HCT116 (cell line): ENCODE measurements at regions not wholly inside any gene's neighbourhood (a gene's known extent, or its start where the extent isn't known, plus 50 kb on each side); places are given as distances from the start of the nearest gene placed in this dataset.

ENCODE experiments used
- ATAC-seq: fragments of 200-7000 bp; cut with Tn5 transposase; 2 replicates; pipeline ENCODE4 v1.9.1; 2020; ENCODE audit warnings: mild to moderate bottlenecking, moderate library complexity
- BruUV-seq: library from RNA; stranded (reverse); fragments of 400-500 nt; replicated peaks from 2 replicates; lab custom pipeline; 2021; lab: Mats Ljungman, UMichigan
- CTCF ChIA-PET: fragments of 300-600 bp; sonication (Branson Sonifier 250); formaldehyde crosslinking; loops from one replicate; lab custom pipeline; 2021; ENCODE audit warnings: antibody characterized with exemption; lab: Charles Lee
- POLR2A ChIA-PET: fragments of 300-600, 350-600 bp; sonication (Branson Sonifier 250); formaldehyde crosslinking; loops from one replicate; lab custom pipeline; 2021; ENCODE audit warnings: antibody characterized with exemption; lab: Charles Lee
- RAD21 ChIA-PET, 2 experiments: fragments of 300-600 bp; sonication (Branson Sonifier 250); formaldehyde crosslinking; loops; one replicate each; lab custom pipeline; 2023; ENCODE audit warnings: low total read pairs in 2 of 2; ENCODE audit not compliant: uncharacterized antibody in 2 of 2, unreplicated experiment in 2 of 2, low non-redundant PET in 1 of 2; lab: Charles Lee
- DNase-seq: peaks from one replicate; pipeline ENCODE4 v3.0.0-alpha.2; 2010; ENCODE audit warnings: low read depth, low spot score
- H2AFZ ChIP-seq: fragments of 200-600 bp; shearing (Covaris generic), sonication (generic); 2 replicates; pipeline ENCODE4 v1.6.1; 2017; ENCODE audit warnings: low read depth, mixed run types, mixed read lengths, antibody characterized with exemption, low read length; ENCODE audit not compliant: poor library complexity, severe bottlenecking
- H3K27ac ChIP-seq: 2 replicates; pipeline ENCODE4 v1.5.1; 2012; ENCODE audit warnings: low read depth, low read length
- H3K27me3 ChIP-seq: fragments of 200-600 bp; sonication (generic); 2 replicates; pipeline ENCODE4 v1.6.1; 2016; ENCODE audit warnings: mixed run types, low read length, mixed read lengths; ENCODE audit not compliant: insufficient read depth
- H3K36me3 ChIP-seq, 2 experiments: fragments of 200-500 bp in 1 of 2; fragments of 200-600 bp in 1 of 2; sonication (Bioruptor generic) in 1 of 2; sonication (generic) in 1 of 2; 2 replicates each; pipeline versions ENCODE4 v1.5.1 to v1.6.1; 2014 to 2016; ENCODE audit warnings: low read length in 2 of 2, inconsistent platforms in 1 of 2, mixed read lengths in 1 of 2, mixed run types in 1 of 2; ENCODE audit not compliant: insufficient read depth in 2 of 2, control insufficient read depth in 1 of 2
- H3K4me1 ChIP-seq, 2 experiments: fragments of 200-600 bp in 1 of 2; sonication (generic) in 1 of 2; 2 replicates each; pipeline versions ENCODE4 v1.5.1 to v1.6.1; 2012 to 2017; ENCODE audit warnings: low read length in 2 of 2, inconsistent platforms in 1 of 2, mild to moderate bottlenecking in 1 of 2, mixed read lengths in 1 of 2, mixed run types in 1 of 2, moderate library complexity in 1 of 2; ENCODE audit not compliant: insufficient read depth in 2 of 2, control insufficient read depth in 1 of 2
- H3K4me2 ChIP-seq: fragments of 200-600 bp; sonication (generic); 2 replicates; pipeline ENCODE4 v1.6.1; 2017; ENCODE audit warnings: mixed run types, low read length, mixed read lengths
- H3K4me3 ChIP-seq, 2 experiments: fragments of 200-600 bp in 1 of 2; sonication (generic) in 1 of 2; replicated peaks in 1 of 2; 2 replicates each; pipeline ENCODE4 v1.5.1; 2011 to 2016; ENCODE audit warnings: low read length in 2 of 2, control low read depth in 1 of 2, low read depth in 1 of 2, mild to moderate bottlenecking in 1 of 2, mixed read lengths in 1 of 2, mixed run types in 1 of 2
- H3K79me2 ChIP-seq: fragments of 200-600 bp; sonication (generic); 2 replicates; pipeline ENCODE4 v1.6.1; 2017; ENCODE audit warnings: mild to moderate bottlenecking, mixed run types, low read length, moderate library complexity, mixed read lengths; ENCODE audit not compliant: insufficient read depth
- H3K9ac ChIP-seq: fragments of 200-600 bp; sonication (generic); 2 replicates; pipeline ENCODE4 v1.6.1; 2016; ENCODE audit warnings: low read length, mixed read lengths
- H3K9me2 ChIP-seq: fragments of 200-600 bp; sonication (generic), shearing (Covaris generic); 2 replicates; pipeline ENCODE4 v1.6.1; 2017; ENCODE audit warnings: mixed run types, mild to moderate bottlenecking, moderate library complexity; ENCODE audit not compliant: insufficient read depth
- H3K9me3 ChIP-seq, 2 experiments: fragments of 200-500 bp in 1 of 2; fragments of 200-600 bp in 1 of 2; sonication (Bioruptor generic) in 1 of 2; sonication (generic) in 1 of 2; 2 replicates each; pipeline ENCODE4 v1.6.1; 2014 to 2017; ENCODE audit warnings: low read length in 2 of 2, mixed read lengths in 2 of 2, inconsistent platforms in 1 of 2, low read depth in 1 of 2, mild to moderate bottlenecking in 1 of 2, mixed run types in 1 of 2, moderate library complexity in 1 of 2; ENCODE audit not compliant: control insufficient read depth in 1 of 2, insufficient read depth in 1 of 2
- H4K20me1 ChIP-seq: fragments of 200-600 bp; sonication (generic), shearing (Covaris generic); 2 replicates; pipeline ENCODE4 v1.6.1; 2017; ENCODE audit warnings: mixed run types, mild to moderate bottlenecking, moderate library complexity; ENCODE audit not compliant: insufficient read depth
- CBX3 ChIP-seq: IDR thresholded peaks from 2 replicates; pipeline ENCODE4 v1.6.1; 2012; ENCODE audit warnings: low read depth
- CEBPB ChIP-seq: IDR thresholded peaks from 2 replicates; pipeline ENCODE4 v1.6.1; 2012; ENCODE audit warnings: low read depth
- EGR1 ChIP-seq: IDR thresholded peaks from 2 replicates; pipeline ENCODE4 v1.6.1; 2012; ENCODE audit warnings: low read depth
- EZH2phosphoT487 ChIP-seq: fragments of 200-600 bp; IDR thresholded peaks from 2 replicates; pipeline ENCODE4 v1.6.1; 2018; ENCODE audit warnings: antibody characterized with exemption, borderline replicate concordance
- POLR2AphosphoS5 ChIP-seq: IDR thresholded peaks from 2 replicates; pipeline ENCODE4 v1.6.1; 2011; ENCODE audit warnings: mild to moderate bottlenecking, low read depth, low read length, moderate library complexity
- RAD21 ChIP-seq: IDR thresholded peaks from 2 replicates; pipeline ENCODE4 v1.6.1; 2012; ENCODE audit warnings: low read depth, mild to moderate bottlenecking
- SP1 ChIP-seq: IDR thresholded peaks from 2 replicates; pipeline ENCODE4 v1.6.1; 2012; ENCODE audit warnings: low read depth
- YY1 ChIP-seq: IDR thresholded peaks from 2 replicates; pipeline ENCODE4 v1.6.1; 2011; ENCODE audit warnings: low read length, low read depth, moderate library complexity, mild to moderate bottlenecking; ENCODE audit not compliant: insufficient replicate concordance; ENCODE audit errors: extremely low read depth
- ZFX ChIP-seq: fragments of 450-650 bp; IDR thresholded peaks from 2 replicates; pipeline ENCODE4 v1.6.1; 2017
- ZNF274 ChIP-seq: fragments of 200-500 bp; sonication (Bioruptor generic); IDR thresholded peaks from 2 replicates; pipeline ENCODE4 v1.6.1; 2014; ENCODE audit warnings: mild to moderate bottlenecking, low read depth, low read length, inconsistent platforms
- intact Hi-C: fragments of 100-400 bp; cut with micrococcal nuclease; formaldehyde crosslinking; loops from 2 replicates; pipeline ENCODE4 v1.10.0; 2022
- TF ChIP-seq, protein P1 (sequence below): IDR thresholded peaks from 2 replicates; pipeline ENCODE4 v1.6.1; 2012
- TF ChIP-seq, protein P2 (sequence below): IDR thresholded peaks from 2 replicates; pipeline ENCODE4 v1.6.1; 2011; ENCODE audit warnings: mild to moderate bottlenecking, low read length, moderate library complexity; ENCODE audit not compliant: insufficient replicate concordance; ENCODE audit errors: extremely low read depth
- TF ChIP-seq, protein P3 (sequence below), 3 experiments: fragments of 200-600 bp in 1 of 3; sonication (generic) in 1 of 3; IDR thresholded peaks in 2 of 3; conservative IDR thresholded peaks in 1 of 3; 2 replicates each; pipeline ENCODE4 v1.5.1; 2012 to 2017; ENCODE audit warnings: low read depth in 2 of 3, low read length in 2 of 3, antibody characterized with exemption in 1 of 3, borderline replicate concordance in 1 of 3, control low read depth in 1 of 3, mild to moderate bottlenecking in 1 of 3, mixed read lengths in 1 of 3, mixed run types in 1 of 3, moderate library complexity in 1 of 3; ENCODE audit not compliant: insufficient read depth in 1 of 3
- TF ChIP-seq, protein P4 (sequence below): IDR thresholded peaks from 2 replicates; pipeline ENCODE4 v1.6.1; 2012; ENCODE audit warnings: low read depth
- TF ChIP-seq, protein P5 (sequence below): IDR thresholded peaks from 2 replicates; pipeline ENCODE4 v1.6.1; 2012

DNA sequence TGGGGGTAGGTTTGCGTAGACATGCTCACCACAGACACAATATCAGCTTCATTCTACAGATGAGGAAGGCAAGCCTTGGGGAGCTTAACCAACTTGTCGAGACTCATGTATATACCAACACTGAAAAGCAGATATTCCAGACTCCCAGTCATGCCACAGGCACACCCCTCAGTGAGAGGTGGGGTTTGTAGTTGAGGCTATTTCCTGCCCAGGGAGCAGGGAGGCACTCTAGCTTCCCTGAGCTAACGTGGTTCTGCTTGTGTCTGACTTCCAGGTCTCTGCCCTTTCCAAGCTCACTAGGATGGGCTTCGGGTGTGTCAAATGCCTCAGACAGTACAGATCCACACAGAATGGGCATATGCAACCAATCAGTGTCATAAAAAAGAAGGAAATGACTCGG is 122.3 kb upstream of the RUNX1 start (continued):
- no peak for TF ChIP-seq RAD21
- no peak for TF ChIP-seq ZNF274
- TF ChIP-seq YY1 = no peak
- TF ChIP-seq EZH2phosphoT487 = no peak
- TF ChIP-seq CBX3 = no peak
- no peak for TF ChIP-seq POLR2AphosphoS5
- TF ChIP-seq, protein P1, sequence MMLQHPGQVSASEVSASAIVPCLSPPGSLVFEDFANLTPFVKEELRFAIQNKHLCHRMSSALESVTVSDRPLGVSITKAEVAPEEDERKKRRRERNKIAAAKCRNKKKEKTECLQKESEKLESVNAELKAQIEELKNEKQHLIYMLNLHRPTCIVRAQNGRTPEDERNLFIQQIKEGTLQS = no peak
- TF ChIP-seq, protein P2, sequence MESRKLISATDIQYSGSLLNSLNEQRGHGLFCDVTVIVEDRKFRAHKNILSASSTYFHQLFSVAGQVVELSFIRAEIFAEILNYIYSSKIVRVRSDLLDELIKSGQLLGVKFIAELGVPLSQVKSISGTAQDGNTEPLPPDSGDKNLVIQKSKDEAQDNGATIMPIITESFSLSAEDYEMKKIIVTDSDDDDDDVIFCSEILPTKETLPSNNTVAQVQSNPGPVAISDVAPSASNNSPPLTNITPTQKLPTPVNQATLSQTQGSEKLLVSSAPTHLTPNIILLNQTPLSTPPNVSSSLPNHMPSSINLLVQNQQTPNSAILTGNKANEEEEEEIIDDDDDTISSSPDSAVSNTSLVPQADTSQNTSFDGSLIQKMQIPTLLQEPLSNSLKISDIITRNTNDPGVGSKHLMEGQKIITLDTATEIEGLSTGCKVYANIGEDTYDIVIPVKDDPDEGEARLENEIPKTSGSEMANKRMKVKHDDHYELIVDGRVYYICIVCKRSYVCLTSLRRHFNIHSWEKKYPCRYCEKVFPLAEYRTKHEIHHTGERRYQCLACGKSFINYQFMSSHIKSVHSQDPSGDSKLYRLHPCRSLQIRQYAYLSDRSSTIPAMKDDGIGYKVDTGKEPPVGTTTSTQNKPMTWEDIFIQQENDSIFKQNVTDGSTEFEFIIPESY = no peak
- TF ChIP-seq EGR1 = no peak
- TF ChIP-seq, all 23 proteins: peak for 0

DNA sequence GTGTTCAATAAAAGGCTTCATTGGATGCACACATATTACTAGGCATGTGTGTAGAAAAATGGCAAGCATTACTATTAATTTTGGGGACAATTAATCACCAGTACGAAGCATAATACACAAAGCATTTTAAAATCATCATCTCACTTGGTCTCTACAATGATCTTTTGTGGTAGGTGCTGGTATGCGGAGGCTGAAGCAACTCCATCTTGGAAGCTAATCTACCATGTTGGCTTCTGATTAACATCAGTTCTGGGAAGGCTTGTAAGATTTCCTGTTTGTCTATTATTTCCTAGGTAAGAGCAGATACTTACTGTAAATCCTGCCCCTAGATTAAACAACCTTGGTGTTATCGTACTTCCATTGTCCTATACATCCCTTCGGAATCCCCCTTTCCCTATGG is 121.7 kb upstream of the RUNX1 start:
- Histone ChIP-seq H3K27me3 (no peaks in the 10 kb centered on the region), H3K9ac (no peak overlapping the region), H3K9me3 (no peaks in the 10 kb centered on the region), H3K9me2 (no peaks in the 10 kb centered on the region), H3K4me2 (no peak overlapping the region), H4K20me1 (no peaks in the 10 kb centered on the region), H2AFZ (no peak overlapping the region), H3K4me1 (no peaks in the 10 kb centered on the region), H3K79me2 (no peaks in the 10 kb centered on the region), H3K36me3 (no peaks in the 10 kb centered on the region), H3K27ac (no peak overlapping the region), H3K4me3 (no peak overlapping the region)
- intact Hi-C loops = no loop called here
- ChIA-PET CTCF (no interaction called here), RAD21 (no interaction called here), POLR2A (no interaction called here)
- no TSS peak for BruUV-seq
- DNase-seq = no peak
- no peak for ATAC-seq
- no peak for TF ChIP-seq RAD21
- TF ChIP-seq, protein P3, sequence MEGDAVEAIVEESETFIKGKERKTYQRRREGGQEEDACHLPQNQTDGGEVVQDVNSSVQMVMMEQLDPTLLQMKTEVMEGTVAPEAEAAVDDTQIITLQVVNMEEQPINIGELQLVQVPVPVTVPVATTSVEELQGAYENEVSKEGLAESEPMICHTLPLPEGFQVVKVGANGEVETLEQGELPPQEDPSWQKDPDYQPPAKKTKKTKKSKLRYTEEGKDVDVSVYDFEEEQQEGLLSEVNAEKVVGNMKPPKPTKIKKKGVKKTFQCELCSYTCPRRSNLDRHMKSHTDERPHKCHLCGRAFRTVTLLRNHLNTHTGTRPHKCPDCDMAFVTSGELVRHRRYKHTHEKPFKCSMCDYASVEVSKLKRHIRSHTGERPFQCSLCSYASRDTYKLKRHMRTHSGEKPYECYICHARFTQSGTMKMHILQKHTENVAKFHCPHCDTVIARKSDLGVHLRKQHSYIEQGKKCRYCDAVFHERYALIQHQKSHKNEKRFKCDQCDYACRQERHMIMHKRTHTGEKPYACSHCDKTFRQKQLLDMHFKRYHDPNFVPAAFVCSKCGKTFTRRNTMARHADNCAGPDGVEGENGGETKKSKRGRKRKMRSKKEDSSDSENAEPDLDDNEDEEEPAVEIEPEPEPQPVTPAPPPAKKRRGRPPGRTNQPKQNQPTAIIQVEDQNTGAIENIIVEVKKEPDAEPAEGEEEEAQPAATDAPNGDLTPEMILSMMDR (IDR thresholded peaks at IDR 0.05 in 2 of 3, conservative IDR thresholded peaks at IDR 0.05 in 1 of 3; ENCODE audit: borderline replicate concordance in 1 of 3, insufficient read depth in 1 of 3, low read depth in 2 of 3, low read length in 2 of 3) = no peak
- no peak for TF ChIP-seq ZFX
- TF ChIP-seq EZH2phosphoT487 = no peak
- TF ChIP-seq, protein P4, sequence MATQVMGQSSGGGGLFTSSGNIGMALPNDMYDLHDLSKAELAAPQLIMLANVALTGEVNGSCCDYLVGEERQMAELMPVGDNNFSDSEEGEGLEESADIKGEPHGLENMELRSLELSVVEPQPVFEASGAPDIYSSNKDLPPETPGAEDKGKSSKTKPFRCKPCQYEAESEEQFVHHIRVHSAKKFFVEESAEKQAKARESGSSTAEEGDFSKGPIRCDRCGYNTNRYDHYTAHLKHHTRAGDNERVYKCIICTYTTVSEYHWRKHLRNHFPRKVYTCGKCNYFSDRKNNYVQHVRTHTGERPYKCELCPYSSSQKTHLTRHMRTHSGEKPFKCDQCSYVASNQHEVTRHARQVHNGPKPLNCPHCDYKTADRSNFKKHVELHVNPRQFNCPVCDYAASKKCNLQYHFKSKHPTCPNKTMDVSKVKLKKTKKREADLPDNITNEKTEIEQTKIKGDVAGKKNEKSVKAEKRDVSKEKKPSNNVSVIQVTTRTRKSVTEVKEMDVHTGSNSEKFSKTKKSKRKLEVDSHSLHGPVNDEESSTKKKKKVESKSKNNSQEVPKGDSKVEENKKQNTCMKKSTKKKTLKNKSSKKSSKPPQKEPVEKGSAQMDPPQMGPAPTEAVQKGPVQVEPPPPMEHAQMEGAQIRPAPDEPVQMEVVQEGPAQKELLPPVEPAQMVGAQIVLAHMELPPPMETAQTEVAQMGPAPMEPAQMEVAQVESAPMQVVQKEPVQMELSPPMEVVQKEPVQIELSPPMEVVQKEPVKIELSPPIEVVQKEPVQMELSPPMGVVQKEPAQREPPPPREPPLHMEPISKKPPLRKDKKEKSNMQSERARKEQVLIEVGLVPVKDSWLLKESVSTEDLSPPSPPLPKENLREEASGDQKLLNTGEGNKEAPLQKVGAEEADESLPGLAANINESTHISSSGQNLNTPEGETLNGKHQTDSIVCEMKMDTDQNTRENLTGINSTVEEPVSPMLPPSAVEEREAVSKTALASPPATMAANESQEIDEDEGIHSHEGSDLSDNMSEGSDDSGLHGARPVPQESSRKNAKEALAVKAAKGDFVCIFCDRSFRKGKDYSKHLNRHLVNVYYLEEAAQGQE = no peak
- no peak for TF ChIP-seq CEBPB
- no peak for TF ChIP-seq EGR1
- TF ChIP-seq, protein P1 = no peak
- TF ChIP-seq, protein P5, sequence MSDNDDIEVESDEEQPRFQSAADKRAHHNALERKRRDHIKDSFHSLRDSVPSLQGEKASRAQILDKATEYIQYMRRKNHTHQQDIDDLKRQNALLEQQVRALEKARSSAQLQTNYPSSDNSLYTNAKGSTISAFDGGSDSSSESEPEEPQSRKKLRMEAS = no peak
- no peak for TF ChIP-seq ZNF274
- no peak for TF ChIP-seq SP1
